SJSA1 (cell line): ENCODE measurements at regions not wholly inside any gene's neighbourhood (a gene's known extent, or its start where the extent isn't known, plus 50 kb on each side); places are given as distances from the start of the nearest gene placed in this dataset.
A peak's percentile ranks its signal among the peaks of the same experiment; 100 is the strongest.

Experiments used
- DNase-seq, 2 experiments: peaks; one replicate each; pipeline ENCODE4 v3.0.0-alpha.2; 2015 to 2020; ENCODE audit warnings: low spot score in 2 of 2, low read depth in 1 of 2
- H3K27ac ChIP-seq: fragments of 250-450 bp; sonication (Bioruptor Pico); 2 replicates; pipeline ENCODE4 v1.5.1; 2020; ENCODE audit warnings: mild to moderate bottlenecking, moderate library complexity
- H3K27me3 ChIP-seq: fragments of 250-450 bp; sonication (Bioruptor Pico); replicated peaks from 2 replicates; pipeline ENCODE4 v1.5.1; 2020; ENCODE audit warnings: mild to moderate bottlenecking, moderate library complexity
- H3K36me3 ChIP-seq: fragments of 250-450 bp; sonication (Bioruptor Pico); 2 replicates; pipeline ENCODE4 v1.5.1; 2020; ENCODE audit warnings: mild to moderate bottlenecking
- H3K4me1 ChIP-seq: fragments of 250-450 bp; sonication (Bioruptor Pico); replicated peaks from 2 replicates; pipeline ENCODE4 v1.6.1; 2021; ENCODE audit warnings: mild to moderate bottlenecking
- H3K4me3 ChIP-seq: fragments of 250-450 bp; sonication (Bioruptor Pico); 2 replicates; pipeline ENCODE4 v1.5.1; 2020; ENCODE audit warnings: mild to moderate bottlenecking
- H3K9me3 ChIP-seq: fragments of 250-450 bp; sonication (Bioruptor Pico); replicated peaks from 2 replicates; pipeline ENCODE4 v1.5.1; 2020; ENCODE audit warnings: mild to moderate bottlenecking

- no peak for DNase-seq
- no peaks in the 10 kb centered on the region for H3K4me1 ChIP-seq
- no peak overlapping the region for H3K4me3 ChIP-seq
These were observed 94.3 kb upstream of the CD55 start for GRCh38 chr1:207227131-207227630.

GRCh38 chr1:207228987-207229386 lies 92.5 kb upstream of the CD55 start:
- Histone ChIP-seq H3K27me3 (no peaks in the 10 kb centered on the region), H3K9me3 (no peaks in the 10 kb centered on the region), H3K4me3 (no peak overlapping the region), H3K4me1 (no peaks in the 10 kb centered on the region), H3K36me3 (no peaks in the 10 kb centered on the region), H3K27ac (no peak overlapping the region)
- DNase-seq: no peak

More at GRCh38 chr1:207227131-207227630, 94.3 kb upstream of the CD55 start:
- H3K27me3 ChIP-seq: no peaks in the 10 kb centered on the region
- H3K9me3 ChIP-seq: no peaks in the 10 kb centered on the region
- H3K27ac ChIP-seq: no peak overlapping the region
- H3K36me3 ChIP-seq: no peaks in the 10 kb centered on the region

- Histone ChIP-seq H3K4me1 (no peaks in the 10 kb centered on the region), H3K27me3 (no peaks in the 10 kb centered on the region), H3K27ac (no peak overlapping the region), H3K4me3 (no peak overlapping the region), H3K36me3 (no peaks in the 10 kb centered on the region), H3K9me3 (no peaks in the 10 kb centered on the region)
- no peak for DNase-seq
These were observed 91.0 kb upstream of the CD55 start for GRCh38 chr1:207230441-207230840.

- H3K4me1 ChIP-seq: peaks cover under 1% of the 10 kb centered on the region
- no peak overlapping the region for H3K4me3 ChIP-seq
- H3K27ac ChIP-seq: no peak overlapping the region
- no peaks in the 10 kb centered on the region for H3K9me3 ChIP-seq
- no peaks in the 10 kb centered on the region for H3K36me3 ChIP-seq
- H3K27me3 ChIP-seq: no peaks in the 10 kb centered on the region
- DNase-seq: no peak
These were observed 86.8 kb upstream of the CD55 start for GRCh38 chr1:207234690-207235089.

- Histone ChIP-seq H3K9me3 (no peaks in the 10 kb centered on the region), H3K27ac (peak overlapping the region; percentile 48), H3K4me1 (peaks cover 46% of the 10 kb centered on the region), H3K27me3 (no peaks in the 10 kb centered on the region), H3K4me3 (no peak overlapping the region), H3K36me3 (no peaks in the 10 kb centered on the region)
- no peak for DNase-seq
These were observed 81.6 kb upstream of the CD55 start for GRCh38 chr1:207239874-207240273.

- Histone ChIP-seq H3K4me3 (no peak overlapping the region), H3K9me3 (no peaks in the 10 kb centered on the region), H3K36me3 (no peaks in the 10 kb centered on the region), H3K27me3 (no peaks in the 10 kb centered on the region), H3K27ac (peak overlapping the region; percentile 48), H3K4me1 (peaks cover 52% of the 10 kb centered on the region)
- DNase-seq: peak in 1 of 2 experiments; percentile 11
These were observed 81.0 kb upstream of the CD55 start for GRCh38 chr1:207240325-207241101.

GRCh38 chr1:207241164-207241934 lies 80.1 kb upstream of the CD55 start:
- no peaks in the 10 kb centered on the region for H3K9me3 ChIP-seq
- DNase-seq: peak in 1 of 2 experiments; percentile 44
- no peaks in the 10 kb centered on the region for H3K36me3 ChIP-seq
- H3K27me3 ChIP-seq: no peaks in the 10 kb centered on the region
- H3K4me1 ChIP-seq: peaks cover 52% of the 10 kb centered on the region
- H3K4me3 ChIP-seq: no peak overlapping the region
- peak overlapping the region; percentile 48 for H3K27ac ChIP-seq

GRCh38 chr1:207243442-207244408 lies 77.8 kb upstream of the CD55 start:
- peak overlapping the region; percentile 43 for H3K27ac ChIP-seq
- DNase-seq: peak in 1 of 2 experiments; percentile 42
- no peaks in the 10 kb centered on the region for H3K36me3 ChIP-seq
- H3K4me1 ChIP-seq: peaks cover 52% of the 10 kb centered on the region
- no peaks in the 10 kb centered on the region for H3K9me3 ChIP-seq
- H3K4me3 ChIP-seq: no peak overlapping the region
- H3K27me3 ChIP-seq: no peaks in the 10 kb centered on the region

GRCh38 chr1:207244409-207244801 lies 77.1 kb upstream of the CD55 start:
- no peaks in the 10 kb centered on the region for H3K36me3 ChIP-seq
- peaks cover 52% of the 10 kb centered on the region for H3K4me1 ChIP-seq
- no peak for DNase-seq
- no peaks in the 10 kb centered on the region for H3K27me3 ChIP-seq
- no peaks in the 10 kb centered on the region for H3K9me3 ChIP-seq
- no peak overlapping the region for H3K4me3 ChIP-seq
- H3K27ac ChIP-seq: peak overlapping the region; percentile 43; the same call in 1 of the 2 replicates

GRCh38 chr1:207245124-207245523 lies 76.4 kb upstream of the CD55 start:
- Histone ChIP-seq H3K27me3 (no peaks in the 10 kb centered on the region), H3K27ac (no peak overlapping the region), H3K4me1 (peaks cover 47% of the 10 kb centered on the region), H3K4me3 (no peak overlapping the region), H3K36me3 (no peaks in the 10 kb centered on the region), H3K9me3 (no peaks in the 10 kb centered on the region)
- DNase-seq: no peak

GRCh38 chr1:207248544-207249198 lies 72.8 kb upstream of the CD55 start:
- no peak overlapping the region for H3K4me3 ChIP-seq
- no peak overlapping the region for H3K27ac ChIP-seq
- peaks cover 19% of the 10 kb centered on the region for H3K4me1 ChIP-seq
- H3K9me3 ChIP-seq: no peaks in the 10 kb centered on the region
- no peaks in the 10 kb centered on the region for H3K27me3 ChIP-seq
- no peak for DNase-seq
- no peaks in the 10 kb centered on the region for H3K36me3 ChIP-seq

GRCh38 chr1:207250431-207250830 lies 71.0 kb upstream of the CD55 start:
- Histone ChIP-seq H3K4me1 (0 out of 2 replicates have a peak, but pooled peaks cover under 1% of the 10 kb centered on the region), H3K4me3 (no peak overlapping the region), H3K36me3 (no peaks in the 10 kb centered on the region), H3K27ac (no peak overlapping the region), H3K27me3 (no peaks in the 10 kb centered on the region), H3K9me3 (no peaks in the 10 kb centered on the region)
- no peak for DNase-seq

- H3K36me3 ChIP-seq: no peaks in the 10 kb centered on the region
- DNase-seq: no peak
These were observed 70.4 kb upstream of the CD55 start for GRCh38 chr1:207251066-207251465.

More at GRCh38 chr1:207251066-207251465, 70.4 kb upstream of the CD55 start:
- H3K9me3 ChIP-seq: no peaks in the 10 kb centered on the region
- no peaks in the 10 kb centered on the region for H3K27me3 ChIP-seq
- H3K4me1 ChIP-seq: no peaks in the 10 kb centered on the region
- no peak overlapping the region for H3K27ac ChIP-seq
- no peak overlapping the region for H3K4me3 ChIP-seq
